ENCODE measurements at regions not wholly inside any gene's neighbourhood (a gene's known extent, or its start where the extent isn't known, plus 50 kb on each side); places are given as distances from the start of the nearest gene placed in this dataset.

GRCh38 chr16:54459509-54460262 is 173.1 kb upstream of the IRX3 start:
- peak overlapping the region in 1 of 3 experiments; percentile 2 for H3K4me3 Mint-ChIP-seq
- no peak for TF ChIP-seq CTCF (IDR thresholded peaks at IDR 0.05; ENCODE audit: unreplicated experiment in 3 of 3)
- peaks cover 8% of the 10 kb centered on the region for H3K36me3 Mint-ChIP-seq (ENCODE audit: low read depth)
- peaks cover 22% of the 10 kb centered on the region for H3K4me1 Mint-ChIP-seq
- peaks cover 23% of the 10 kb centered on the region for H3K9me3 Mint-ChIP-seq
- H3K27ac Mint-ChIP-seq, result no peak overlapping the region
- H3K27me3 Mint-ChIP-seq (ENCODE audit: low read depth), result peaks cover 54% of the 10 kb centered on the region

- H3K36me3 Mint-ChIP-seq (ENCODE audit: low read depth), result peaks cover 8% of the 10 kb centered on the region
- H3K9me3 Mint-ChIP-seq, result peaks cover 16% of the 10 kb centered on the region
- H3K27me3 Mint-ChIP-seq (ENCODE audit: low read depth), result peaks cover 58% of the 10 kb centered on the region
These were observed 172.3 kb upstream of the IRX3 start for GRCh38 chr16:54458923-54459322.

DNA sequence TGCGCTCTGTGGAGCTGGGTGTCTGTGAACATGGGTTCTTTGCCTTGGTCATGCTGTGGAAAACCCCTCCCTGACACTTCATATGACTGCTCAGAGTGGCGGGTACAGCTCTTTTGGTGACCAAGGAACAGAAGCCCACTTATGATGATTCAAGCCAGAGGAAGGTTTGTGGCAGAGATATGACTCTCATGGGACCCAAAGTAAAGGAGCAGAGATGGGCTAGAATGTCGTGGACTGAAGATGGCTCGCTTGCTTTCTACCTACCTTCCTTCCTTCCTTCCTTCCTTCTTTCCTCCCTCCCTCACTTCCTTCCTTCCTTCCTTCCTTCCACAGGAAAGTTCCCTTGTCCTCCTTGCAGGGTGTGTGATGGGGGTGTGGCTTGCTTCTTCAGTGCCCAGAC is 169.7 kb upstream of the IRX3 start:
- Mint-ChIP-seq H3K4me1 (peaks cover 22% of the 10 kb centered on the region), H3K36me3 (ENCODE audit: low read depth) (no peaks in the 10 kb centered on the region), H3K9me3 (no peaks in the 10 kb centered on the region), H3K4me3 (no peak overlapping the region), H3K27ac (no peak overlapping the region), H3K27me3 (ENCODE audit: low read depth) (peaks cover 75% of the 10 kb centered on the region)
- TF ChIP-seq CTCF (IDR thresholded peaks at IDR 0.05; ENCODE audit: unreplicated experiment in 3 of 3), result no peak

More at GRCh38 chr16:54458923-54459322, 172.3 kb upstream of the IRX3 start:
- no peak overlapping the region for H3K4me3 Mint-ChIP-seq
- H3K4me1 Mint-ChIP-seq, result peaks cover 22% of the 10 kb centered on the region
- no peak overlapping the region for H3K27ac Mint-ChIP-seq
- TF ChIP-seq CTCF (IDR thresholded peaks at IDR 0.05; ENCODE audit: unreplicated experiment in 3 of 3), result no peak

- Mint-ChIP-seq H3K36me3 (ENCODE audit: low read depth) (no peaks in the 10 kb centered on the region), H3K27ac (no peak overlapping the region), H3K4me3 (no peak overlapping the region), H3K4me1 (peaks cover 17% of the 10 kb centered on the region), H3K9me3 (no peaks in the 10 kb centered on the region), H3K27me3 (ENCODE audit: low read depth) (peaks cover 72% of the 10 kb centered on the region)
- no peak for TF ChIP-seq CTCF (IDR thresholded peaks at IDR 0.05; ENCODE audit: unreplicated experiment in 3 of 3)
These were observed 168.6 kb upstream of the IRX3 start for GRCh38 chr16:54455030-54455725.

- Mint-ChIP-seq H3K27ac (no peak overlapping the region), H3K4me1 (peaks cover 12% of the 10 kb centered on the region), H3K9me3 (no peaks in the 10 kb centered on the region), H3K27me3 (ENCODE audit: low read depth) (peaks cover 70% of the 10 kb centered on the region), H3K36me3 (ENCODE audit: low read depth) (no peaks in the 10 kb centered on the region), H3K4me3 (no peak overlapping the region)
- TF ChIP-seq CTCF (IDR thresholded peaks at IDR 0.05; ENCODE audit: unreplicated experiment in 3 of 3), result no peak
These were observed 168.0 kb upstream of the IRX3 start for GRCh38 chr16:54454616-54455015.
